Fibroblast of pulmonary artery (primary cell): ENCODE measurements at regions not wholly inside any gene's neighbourhood (a gene's known extent, or its start where the extent isn't known, plus 50 kb on each side); places are given as distances from the start of the nearest gene placed in this dataset.

Experiments used
- DNase-seq: peaks from one replicate; pipeline ENCODE4 v3.0.0-alpha.2; 2010; ENCODE audit warnings: low read depth
- H3K4me3 ChIP-seq: replicated peaks from 2 replicates; pipeline ENCODE4 v1.5.1; 2011; ENCODE audit warnings: low read depth, mild to moderate bottlenecking, control low read depth, low read length, moderate library complexity
- TF ChIP-seq, protein P1 (sequence below): IDR thresholded peaks from 2 replicates; pipeline ENCODE4 v1.5.1; 2011; ENCODE audit warnings: mild to moderate bottlenecking, control low read depth, low read length, inconsistent platforms; ENCODE audit errors: missing control alignments

DNA sequence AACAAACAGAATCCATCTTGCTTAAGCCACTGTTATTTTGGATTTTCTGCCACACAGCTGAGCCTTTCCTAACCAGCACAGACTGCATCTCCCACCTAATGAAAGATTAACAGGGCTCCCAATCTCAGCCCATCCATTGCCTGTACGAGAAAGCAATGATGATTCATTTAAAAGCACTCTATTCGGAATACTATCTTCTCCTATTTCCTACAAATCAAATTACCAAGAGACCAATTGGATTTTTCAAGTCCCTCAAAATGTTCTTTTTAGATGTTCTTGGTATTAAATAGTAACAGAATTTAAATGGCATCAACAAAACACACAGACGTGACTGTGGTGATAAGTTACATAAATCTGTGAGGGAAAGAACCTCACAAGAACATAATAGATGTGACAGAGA is 324.1 kb downstream of the AGTPBP1 start:
- H3K4me3 ChIP-seq = no peak overlapping the region
- TF ChIP-seq, protein P1, sequence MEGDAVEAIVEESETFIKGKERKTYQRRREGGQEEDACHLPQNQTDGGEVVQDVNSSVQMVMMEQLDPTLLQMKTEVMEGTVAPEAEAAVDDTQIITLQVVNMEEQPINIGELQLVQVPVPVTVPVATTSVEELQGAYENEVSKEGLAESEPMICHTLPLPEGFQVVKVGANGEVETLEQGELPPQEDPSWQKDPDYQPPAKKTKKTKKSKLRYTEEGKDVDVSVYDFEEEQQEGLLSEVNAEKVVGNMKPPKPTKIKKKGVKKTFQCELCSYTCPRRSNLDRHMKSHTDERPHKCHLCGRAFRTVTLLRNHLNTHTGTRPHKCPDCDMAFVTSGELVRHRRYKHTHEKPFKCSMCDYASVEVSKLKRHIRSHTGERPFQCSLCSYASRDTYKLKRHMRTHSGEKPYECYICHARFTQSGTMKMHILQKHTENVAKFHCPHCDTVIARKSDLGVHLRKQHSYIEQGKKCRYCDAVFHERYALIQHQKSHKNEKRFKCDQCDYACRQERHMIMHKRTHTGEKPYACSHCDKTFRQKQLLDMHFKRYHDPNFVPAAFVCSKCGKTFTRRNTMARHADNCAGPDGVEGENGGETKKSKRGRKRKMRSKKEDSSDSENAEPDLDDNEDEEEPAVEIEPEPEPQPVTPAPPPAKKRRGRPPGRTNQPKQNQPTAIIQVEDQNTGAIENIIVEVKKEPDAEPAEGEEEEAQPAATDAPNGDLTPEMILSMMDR = no peak
- no peak for DNase-seq

DNA sequence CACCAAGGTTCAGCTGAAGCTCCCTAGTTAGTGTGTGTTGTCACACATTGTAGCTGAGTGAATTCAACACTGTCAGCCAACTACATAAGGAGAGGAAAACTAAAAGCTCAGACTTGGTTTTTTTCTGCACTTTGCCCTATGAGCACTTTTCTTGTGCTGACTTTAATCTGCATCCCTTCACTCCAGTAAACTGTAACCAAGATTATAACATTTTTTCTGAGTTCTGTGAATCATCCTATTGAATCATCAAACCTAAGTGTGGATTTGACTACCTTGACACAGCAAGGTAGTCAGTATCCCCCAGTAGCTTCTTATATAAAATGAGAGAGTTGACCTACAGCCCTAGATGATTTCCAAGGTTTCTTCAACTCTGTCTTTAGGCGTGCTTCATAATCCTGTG is 325.0 kb downstream of the AGTPBP1 start:
- no peak overlapping the region for H3K4me3 ChIP-seq
- TF ChIP-seq, protein P1 = no peak
- no peak for DNase-seq

DNA sequence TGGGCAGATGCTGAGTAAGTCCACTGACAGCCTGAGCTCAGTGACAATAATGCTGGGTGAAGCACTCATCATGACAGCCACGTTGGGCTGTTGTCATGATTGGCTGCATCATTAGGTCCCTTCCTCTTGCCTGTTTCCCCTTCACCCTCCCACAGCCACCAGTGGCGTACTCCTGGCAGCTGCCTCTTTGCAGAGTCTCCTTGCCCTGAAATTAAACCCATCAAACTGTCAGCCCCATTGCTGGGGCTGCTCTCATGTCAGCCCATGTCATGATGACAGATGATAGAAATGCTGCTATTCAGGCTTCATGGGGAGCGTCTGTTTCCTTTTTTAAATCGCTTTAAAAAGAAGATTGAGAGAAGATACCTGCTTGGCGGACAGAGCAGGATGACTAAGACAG is 327.4 kb downstream of the AGTPBP1 start:
- TF ChIP-seq, protein P1 = no peak
- H3K4me3 ChIP-seq = no peak overlapping the region
- DNase-seq = no peak

DNA sequence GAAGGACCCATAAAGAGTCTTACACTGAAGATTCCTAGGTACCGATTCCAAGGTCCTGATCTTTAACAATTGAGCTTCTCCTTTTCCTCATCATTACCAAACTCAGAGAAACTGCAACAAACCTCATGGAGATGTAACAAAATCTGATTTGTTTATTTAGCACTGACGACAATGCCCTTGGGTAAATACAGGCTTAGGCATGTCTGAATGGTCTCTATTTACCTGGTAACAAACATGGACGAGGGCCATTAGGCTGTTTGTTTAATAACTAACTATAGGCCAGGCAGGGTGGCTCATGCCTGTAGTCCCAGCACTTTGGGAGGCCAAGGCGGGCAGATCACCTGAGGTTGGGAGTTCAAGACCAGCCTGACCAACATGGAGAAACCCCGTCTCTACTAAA is 333.3 kb downstream of the AGTPBP1 start:
- H3K4me3 ChIP-seq = no peak overlapping the region
- TF ChIP-seq, protein P1 = no peak
- no peak for DNase-seq

DNA sequence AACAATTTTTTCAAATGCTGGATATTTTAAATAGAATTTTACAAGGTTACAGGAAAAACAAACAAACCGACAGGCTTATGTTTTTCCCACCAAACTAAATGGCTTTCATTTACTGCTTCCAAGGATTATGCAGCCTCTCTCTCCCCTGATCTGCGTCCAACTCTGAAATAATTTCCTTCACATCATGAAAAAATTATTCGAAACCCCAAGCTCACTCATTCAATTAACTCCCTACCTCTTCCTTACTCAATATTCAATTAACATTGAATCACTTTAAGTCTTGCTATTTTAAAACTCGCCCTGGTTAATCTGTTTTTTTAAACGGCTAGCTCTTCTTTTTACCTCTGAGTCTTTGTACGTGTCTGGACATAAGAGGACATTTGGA is 336.2 kb downstream of the AGTPBP1 start:
- TF ChIP-seq, protein P1 = no peak
- no peak for DNase-seq
- H3K4me3 ChIP-seq = no peak overlapping the region

DNA sequence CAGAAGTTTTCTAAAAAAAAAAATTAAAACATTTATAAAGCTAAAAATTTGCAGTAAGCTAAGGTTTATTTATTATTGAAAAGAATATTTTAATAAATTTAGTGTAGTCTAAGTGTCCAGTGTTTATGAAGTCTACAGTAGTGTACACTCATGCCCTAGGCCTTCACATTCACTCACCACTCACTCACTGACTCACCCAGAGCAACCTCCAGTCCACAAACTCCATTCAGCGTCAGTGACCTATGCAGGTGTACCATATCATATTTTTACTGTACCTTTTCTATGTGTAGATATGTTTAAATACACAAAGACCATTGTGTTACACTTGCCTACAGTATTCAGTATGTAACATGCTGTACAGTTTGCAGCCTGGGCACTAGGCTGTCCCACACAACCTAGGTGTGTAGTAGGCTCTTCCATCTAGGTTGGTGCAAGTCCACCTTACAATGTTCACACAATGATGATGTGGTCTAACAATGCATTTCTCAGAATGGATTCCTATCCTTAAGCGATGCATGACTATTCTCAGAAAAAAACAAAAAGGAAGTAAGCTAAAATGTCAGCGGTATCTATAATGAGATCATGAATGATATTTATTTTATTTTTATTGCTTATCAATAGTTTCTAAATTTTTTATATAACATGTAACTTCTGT is 336.7 kb downstream of the AGTPBP1 start:
- no peak overlapping the region for H3K4me3 ChIP-seq
- no peak for DNase-seq
- TF ChIP-seq, protein P1 = no peak

DNA sequence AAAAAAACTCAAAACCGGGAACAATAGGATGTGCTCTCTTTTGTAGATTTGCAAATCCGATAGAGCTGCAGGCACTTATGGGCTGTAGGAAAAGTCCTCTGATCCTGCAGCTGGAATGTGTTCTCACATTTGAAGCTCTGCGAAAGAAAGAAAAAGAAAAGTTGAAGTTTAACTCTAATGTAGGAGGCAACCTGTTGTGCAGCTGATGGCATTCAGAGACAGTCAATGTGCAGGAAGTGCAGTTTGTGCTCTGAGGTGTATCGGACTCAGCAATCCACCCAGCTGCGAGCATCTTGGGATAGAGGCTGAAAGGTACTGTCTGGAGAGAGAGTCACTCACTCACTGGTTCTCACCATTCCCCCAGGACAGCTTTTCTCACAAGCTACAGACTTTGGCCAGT is 339.2 kb downstream of the AGTPBP1 start:
- TF ChIP-seq, protein P1 = no peak
- DNase-seq = no peak
- no peak overlapping the region for H3K4me3 ChIP-seq
